ENCODE measurements at regions not wholly inside any gene's neighbourhood (a gene's known extent, or its start where the extent isn't known, plus 50 kb on each side); places are given as distances from the start of the nearest gene placed in this dataset.
"Not testable (repeated sequence)": the region's sequence is repeated elsewhere in the genome, so short reads cannot be mapped to it uniquely, and the experiment has no call there.

DNA sequence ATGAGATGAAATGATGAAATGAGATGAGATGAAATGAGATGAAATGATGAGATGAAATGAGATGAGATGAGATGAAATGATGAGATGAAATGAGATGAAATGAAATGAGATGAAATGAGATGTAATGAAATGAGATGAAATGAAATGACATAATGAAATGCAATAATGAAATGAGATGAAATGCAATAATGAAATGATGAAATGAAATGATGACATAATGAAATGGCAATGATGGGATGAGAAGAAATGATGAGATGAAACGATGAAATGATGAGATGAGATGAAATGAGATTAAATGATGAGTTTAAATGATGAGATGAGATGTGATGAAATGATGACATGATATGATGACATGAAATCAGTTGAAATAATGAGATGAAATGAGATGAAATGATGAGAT lies 650.3 kb downstream of the ZNF37A start:
- CTCF ChIA-PET (ENCODE audit: low intra/inter-chr PET ratio, low total read pairs); H3K4me1 ChIP-seq (ENCODE audit: insufficient read depth, low read length); H4K20me1 ChIP-seq (ENCODE audit: insufficient read depth, low read length); POLR2A ChIA-PET; in situ Hi-C loops (cut with HindIII; ENCODE audit: extremely low pct_ligation_motif_present, low pct_unique_long_range_greater_than_20kb); FAIRE-seq; intact Hi-C loops (cut with micrococcal nuclease; ENCODE audit: unreplicated experiment); H3K9ac ChIP-seq (ENCODE audit: insufficient read depth, low read depth, low read length); H3K27ac ChIP-seq (ENCODE audit: extremely low read length, insufficient read depth, low read length); H3K79me2 ChIP-seq (ENCODE audit: insufficient read depth, low read length); ATAC-seq; H2AFZ ChIP-seq (ENCODE audit: low read length); BruUV-seq (replicated peaks); H3K36me3 ChIP-seq (replicated peaks in 1 of 2; ENCODE audit: control insufficient read depth in 1 of 2, insufficient read depth in 2 of 2, low read length in 2 of 2); DNase-seq (ENCODE audit: low spot score); H3K27me3 ChIP-seq (ENCODE audit: control insufficient read depth in 1 of 2, insufficient read depth in 2 of 2, low read length in 2 of 2); H3K4me3 ChIP-seq (replicated peaks in 1 of 3; ENCODE audit: insufficient read depth in 1 of 3, low read depth in 2 of 3, low read length in 3 of 3); H3K4me2 ChIP-seq (ENCODE audit: low read depth, low read length); TF ChIP-seq CREB1, ATF7 (CRISPR knock-in tag; IDR thresholded peaks at IDR 0.05): not testable (repeated sequence)
- H3K9me3 ChIP-seq (ENCODE audit: low read length): peaks cover 53% of the 10 kb centered on the region
- TF ChIP-seq CREB1 (IDR thresholded peaks at IDR 0.05) (peak; percentile 30; the same call in 1 of the 2 replicates), ATF7 (IDR thresholded peaks at IDR 0.05) (peak; percentile 91)
- 3% methylated on average over 1 of the region's 1 CpG for WGBS (ENCODE audit: low lambda C conversion rate)

- TF ChIP-seq ATF7 (IDR thresholded peaks at IDR 0.05) (peak; percentile 95), CREB1 (IDR thresholded peaks at IDR 0.05) (peak; percentile 64; the same call in 1 of the 2 replicates)
- ATAC-seq; H3K36me3 ChIP-seq (replicated peaks in 1 of 2; ENCODE audit: control insufficient read depth in 1 of 2, insufficient read depth in 2 of 2, low read length in 2 of 2); H3K79me2 ChIP-seq (ENCODE audit: insufficient read depth, low read length); H3K4me3 ChIP-seq (replicated peaks in 1 of 3; ENCODE audit: insufficient read depth in 1 of 3, low read depth in 2 of 3, low read length in 3 of 3); H3K9ac ChIP-seq (ENCODE audit: insufficient read depth, low read depth, low read length); H3K4me2 ChIP-seq (ENCODE audit: low read depth, low read length); CTCF ChIA-PET (ENCODE audit: low intra/inter-chr PET ratio, low total read pairs); H3K4me1 ChIP-seq (ENCODE audit: insufficient read depth, low read length); in situ Hi-C loops (cut with HindIII; ENCODE audit: extremely low pct_ligation_motif_present, low pct_unique_long_range_greater_than_20kb); H2AFZ ChIP-seq (ENCODE audit: low read length); POLR2A ChIA-PET; H4K20me1 ChIP-seq (ENCODE audit: insufficient read depth, low read length); BruUV-seq (replicated peaks); H3K27me3 ChIP-seq (ENCODE audit: control insufficient read depth in 1 of 2, insufficient read depth in 2 of 2, low read length in 2 of 2); FAIRE-seq; intact Hi-C loops (cut with micrococcal nuclease; ENCODE audit: unreplicated experiment); DNase-seq (ENCODE audit: low spot score); H3K27ac ChIP-seq (ENCODE audit: extremely low read length, insufficient read depth, low read length); TF ChIP-seq ATF7, CREB1 (CRISPR knock-in tag; IDR thresholded peaks at IDR 0.05): not testable (repeated sequence)
- H3K9me3 ChIP-seq (ENCODE audit: low read length): peaks cover 41% of the 10 kb centered on the region
- WGBS (ENCODE audit: low lambda C conversion rate): 4% methylated on average over 1 of the region's 1 CpG
Measured at GRCh38 chr10:38746065-38746464, 651.9 kb downstream of the ZNF37A start.
